ENCODE measurements at regions not wholly inside any gene's neighbourhood (a gene's known extent, or its start where the extent isn't known, plus 50 kb on each side); places are given as distances from the start of the nearest gene placed in this dataset.

GRCh38 chr2:136582628-136583205 is 182.6 kb upstream of the THSD7B start:
- TF ChIP-seq CTCF (conservative IDR thresholded peaks at IDR 0.05; ENCODE audit: low read depth, low read length): no peak
- peak; percentile 2 for DNase-seq (ENCODE audit: low read depth)
- no peak overlapping the region for H3K4me3 ChIP-seq (ENCODE audit: low read depth, low read length)

GRCh38 chr2:136572335-136572734 is 193.0 kb upstream of the THSD7B start:
- no peak for TF ChIP-seq CTCF (conservative IDR thresholded peaks at IDR 0.05; ENCODE audit: low read depth, low read length)
- H3K4me3 ChIP-seq (ENCODE audit: low read depth, low read length): no peak overlapping the region
- no peak for DNase-seq (ENCODE audit: low read depth)

- DNase-seq (ENCODE audit: low read depth): no peak
- H3K4me3 ChIP-seq (ENCODE audit: low read depth, low read length): no peak overlapping the region
- no peak for TF ChIP-seq CTCF (conservative IDR thresholded peaks at IDR 0.05; ENCODE audit: low read depth, low read length)
Observed at GRCh38 chr2:136557203-136557602, 208.1 kb upstream of the THSD7B start.

- DNase-seq (ENCODE audit: low read depth): no peak
- TF ChIP-seq CTCF (conservative IDR thresholded peaks at IDR 0.05; ENCODE audit: low read depth, low read length): no peak
- H3K4me3 ChIP-seq (ENCODE audit: low read depth, low read length): no peak overlapping the region
Observed at GRCh38 chr2:136550181-136550580, 215.2 kb upstream of the THSD7B start.

GRCh38 chr2:136539355-136539754 is 226.0 kb upstream of the THSD7B start:
- no peak overlapping the region for H3K4me3 ChIP-seq (ENCODE audit: low read depth, low read length)
- no peak for TF ChIP-seq CTCF (conservative IDR thresholded peaks at IDR 0.05; ENCODE audit: low read depth, low read length)
- no peak for DNase-seq (ENCODE audit: low read depth)

GRCh38 chr2:136538489-136538888 is 226.9 kb upstream of the THSD7B start:
- TF ChIP-seq CTCF (conservative IDR thresholded peaks at IDR 0.05; ENCODE audit: low read depth, low read length): no peak

GRCh38 chr2:136534811-136535210 is 230.5 kb upstream of the THSD7B start:
- no peak for DNase-seq (ENCODE audit: low read depth)
- no peak for TF ChIP-seq CTCF (conservative IDR thresholded peaks at IDR 0.05; ENCODE audit: low read depth, low read length)
- H3K4me3 ChIP-seq (ENCODE audit: low read depth, low read length): no peak overlapping the region

More at GRCh38 chr2:136538489-136538888, 226.9 kb upstream of the THSD7B start:
- no peak for DNase-seq (ENCODE audit: low read depth)
- H3K4me3 ChIP-seq (ENCODE audit: low read depth, low read length): no peak overlapping the region
